H9 (cell line): ENCODE measurements at regions not wholly inside any gene's neighbourhood (a gene's known extent, or its start where the extent isn't known, plus 50 kb on each side); places are given as distances from the start of the nearest gene placed in this dataset.

Experiments
- DNase-seq: peaks from one replicate; pipeline ENCODE4 v3.0.0-alpha.2; 2017
- H2AFZ ChIP-seq: one replicate; pipeline ENCODE4 v1.6.1; 2013; ENCODE audit warnings: mild to moderate bottlenecking, low read length, control low read depth, moderate library complexity
- H2AK5ac ChIP-seq: 2 replicates; pipeline ENCODE4 v1.6.1; 2013; ENCODE audit warnings: low read length, control low read depth, mixed read lengths; ENCODE audit not compliant: insufficient read length
- H2BK120ac ChIP-seq: one replicate; pipeline ENCODE4 v1.6.1; 2013; ENCODE audit warnings: low read depth, mild to moderate bottlenecking, low read length, control low read depth, inconsistent platforms; ENCODE audit not compliant: poor library complexity, severe bottlenecking
- H2BK12ac ChIP-seq: 2 replicates; pipeline ENCODE4 v1.6.1; 2013; ENCODE audit warnings: low read length, control low read depth, mixed read lengths, low read depth; ENCODE audit not compliant: insufficient read length
- H2BK15ac ChIP-seq: 2 replicates; pipeline ENCODE4 v1.6.1; 2013; ENCODE audit warnings: low read depth, low read length, control low read depth
- H2BK20ac ChIP-seq: one replicate; pipeline ENCODE4 v1.6.1; 2013; ENCODE audit warnings: low read depth, mild to moderate bottlenecking, low read length, control low read depth, inconsistent platforms; ENCODE audit not compliant: poor library complexity, severe bottlenecking
- H2BK5ac ChIP-seq: 2 replicates; pipeline ENCODE4 v1.6.1; 2013; ENCODE audit warnings: low read length, control low read depth, mixed read lengths; ENCODE audit not compliant: insufficient read length
- H3K14ac ChIP-seq: 2 replicates; pipeline ENCODE4 v1.6.1; 2013; ENCODE audit warnings: low read length, control low read depth; ENCODE audit not compliant: insufficient read depth
- H3K18ac ChIP-seq: 2 replicates; pipeline ENCODE4 v1.6.1; 2013; ENCODE audit warnings: low read depth, mild to moderate bottlenecking, mixed read lengths, low read length, control low read depth; ENCODE audit not compliant: insufficient read length
- H3K23ac ChIP-seq: 2 replicates; pipeline ENCODE4 v1.6.1; 2013; ENCODE audit warnings: low read length, control low read depth, mixed read lengths, low read depth; ENCODE audit not compliant: insufficient read length
- H3K23me2 ChIP-seq: 2 replicates; pipeline ENCODE4 v1.6.1; 2013; ENCODE audit warnings: low read depth, mild to moderate bottlenecking, mixed read lengths, low read length, control low read depth; ENCODE audit not compliant: insufficient read length, poor library complexity, severe bottlenecking
- H3K27ac ChIP-seq: 2 replicates; pipeline ENCODE4 v1.5.1; 2013; ENCODE audit warnings: low read length, control low read depth, mixed read lengths, low read depth; ENCODE audit not compliant: insufficient read length
- H3K27me3 ChIP-seq: 2 replicates; pipeline ENCODE4 v1.6.1; 2013; ENCODE audit warnings: low read length, control low read depth, inconsistent platforms; ENCODE audit not compliant: insufficient read depth
- H3K4ac ChIP-seq: 2 replicates; pipeline ENCODE4 v1.6.1; 2013; ENCODE audit warnings: low read depth, mild to moderate bottlenecking, control low read depth, inconsistent platforms, low read length, moderate library complexity
- H3K4me1 ChIP-seq: 2 replicates; pipeline ENCODE4 v1.6.1; 2013; ENCODE audit warnings: low read length, control low read depth, inconsistent platforms; ENCODE audit not compliant: insufficient read depth
- H3K4me2 ChIP-seq: 2 replicates; pipeline ENCODE4 v1.6.1; 2013; ENCODE audit warnings: low read length, control low read depth, mixed read lengths; ENCODE audit not compliant: insufficient read length, insufficient read depth
- H3K56ac ChIP-seq: 2 replicates; pipeline ENCODE4 v1.6.1; 2013; ENCODE audit warnings: low read depth, mild to moderate bottlenecking, mixed read lengths, low read length, control low read depth; ENCODE audit not compliant: insufficient read length
- H3K79me1 ChIP-seq: 2 replicates; pipeline ENCODE4 v1.6.1; 2013; ENCODE audit warnings: low read depth, mild to moderate bottlenecking, moderate library complexity, low read length, control low read depth, inconsistent platforms; ENCODE audit not compliant: insufficient read depth, poor library complexity, severe bottlenecking
- H3K79me2 ChIP-seq: 2 replicates; pipeline ENCODE4 v1.6.1; 2013; ENCODE audit warnings: low read length, control low read depth, inconsistent platforms; ENCODE audit not compliant: insufficient read depth
- H3K9ac ChIP-seq: 2 replicates; pipeline ENCODE4 v1.6.1; 2013; ENCODE audit warnings: low read length, control low read depth, mixed read lengths; ENCODE audit not compliant: insufficient read length; ENCODE audit errors: extremely low read depth
- H3K9me3 ChIP-seq: one replicate; pipeline ENCODE4 v1.6.1; 2013; ENCODE audit warnings: low read depth, low read length, inconsistent platforms; ENCODE audit not compliant: control insufficient read depth
- H3T11ph ChIP-seq: one replicate; pipeline ENCODE4 v1.6.1; 2013; ENCODE audit warnings: mild to moderate bottlenecking, low read length, control low read depth, inconsistent platforms
- H4K20me1 ChIP-seq: one replicate; pipeline ENCODE4 v1.6.1; 2013; ENCODE audit not compliant: control insufficient read depth, insufficient read length, insufficient read depth
- H4K5ac ChIP-seq: 2 replicates; pipeline ENCODE4 v1.6.1; 2013; ENCODE audit warnings: low read depth, mild to moderate bottlenecking, mixed read lengths, low read length, control low read depth; ENCODE audit not compliant: insufficient read length
- H4K8ac ChIP-seq: replicated peaks from 2 replicates; pipeline ENCODE4 v1.6.1; 2013; ENCODE audit warnings: low read length, control low read depth, mixed read lengths, low read depth; ENCODE audit not compliant: insufficient read length
- H4K91ac ChIP-seq: 2 replicates; pipeline ENCODE4 v1.6.1; 2013; ENCODE audit warnings: low read depth, mild to moderate bottlenecking, moderate library complexity, mixed read lengths, low read length, control low read depth; ENCODE audit not compliant: insufficient read length
- H3K27ac Mint-ChIP-seq, 3 experiments: 2 replicates in 2 of 3; 3 replicates in 1 of 3; pipeline ENCODE4 v1.8.0; 2020 to 2021; ENCODE audit warnings: mixed read lengths in 3 of 3, mild to moderate bottlenecking in 1 of 3, moderate library complexity in 1 of 3
- H3K27me3 Mint-ChIP-seq: 2 replicates; pipeline ENCODE4 v1.8.0; 2021; ENCODE audit warnings: low read depth, mild to moderate bottlenecking, moderate library complexity, mixed read lengths
- H3K36me3 Mint-ChIP-seq, 3 experiments: 2 replicates in 2 of 3; 3 replicates in 1 of 3; pipeline ENCODE4 v1.8.0; 2020 to 2021; ENCODE audit warnings: low read depth in 3 of 3, mixed read lengths in 3 of 3; ENCODE audit not compliant: insufficient read depth in 1 of 3
- H3K4me1 Mint-ChIP-seq, 2 experiments: 2 replicates each; pipeline ENCODE4 v1.8.0; 2020; ENCODE audit warnings: mixed read lengths in 2 of 2
- H3K4me3 Mint-ChIP-seq, 2 experiments: 2 replicates in 1 of 2; 3 replicates in 1 of 2; pipeline ENCODE4 v1.8.0; 2020 to 2021; ENCODE audit warnings: mild to moderate bottlenecking in 2 of 2, mixed read lengths in 2 of 2, moderate library complexity in 1 of 2
- H3K9me3 Mint-ChIP-seq, 2 experiments: 2 replicates in 1 of 2; 3 replicates in 1 of 2; pipeline ENCODE4 v1.8.0; 2020; ENCODE audit warnings: mild to moderate bottlenecking in 2 of 2, mixed read lengths in 2 of 2, moderate library complexity in 1 of 2
- CTCF ChIP-seq: fragments of 200-600 bp; sonication (generic); conservative IDR thresholded peaks from 3 replicates; pipeline ENCODE4 v1.8.0; 2021; ENCODE audit warnings: antibody characterized with exemption, mild to moderate bottlenecking
- WGBS: extraction: QIAGEN DNeasy Blood & Tissue Kit; methylation state at CpG from one replicate; pipeline ENCODE4 v1.1.7; 2013; ENCODE audit warnings: missing lambda C conversion rate, low lambda C conversion rate, mixed read lengths; ENCODE audit not compliant: insufficient read length; ENCODE audit errors: extremely low coverage; 5-methylcytosine and 5-hydroxymethylcytosine counted together

DNA sequence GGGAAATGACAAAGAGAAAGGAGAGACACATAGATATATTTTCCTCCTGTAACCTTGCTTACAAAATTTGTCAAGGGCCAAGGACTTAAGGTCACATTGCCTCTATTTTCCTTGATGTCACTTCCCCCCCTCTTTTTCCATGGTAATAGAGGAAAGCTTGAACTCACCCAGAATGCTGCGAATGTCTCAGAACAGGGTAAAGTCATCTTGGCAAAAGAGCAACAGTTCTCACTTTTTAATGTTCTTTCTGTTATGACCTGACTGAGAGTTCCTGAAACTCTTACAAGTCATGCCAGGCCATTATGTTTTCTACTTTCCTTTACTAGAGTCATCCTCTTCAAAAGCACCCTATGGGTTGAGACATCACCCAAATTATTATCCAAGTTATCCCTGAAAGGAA is 50.7 kb upstream of the PRDM5 start:
- H3K4me2 ChIP-seq = no peak overlapping the region
- H3K79me2 ChIP-seq = no peaks in the 10 kb centered on the region
- H3K18ac ChIP-seq = no peak overlapping the region
- H3K79me1 ChIP-seq = no peaks in the 10 kb centered on the region
- no peak overlapping the region for H2BK15ac ChIP-seq
- Mint-ChIP-seq H3K27me3 (no peaks in the 10 kb centered on the region), H3K27ac (no peak overlapping the region), H3K4me3 (no peak overlapping the region), H3K36me3 (peaks cover 0 to 4% (median 0%) of the 10 kb centered on the region in 3 experiments; a peak in 1 of 7 replicates), H3K4me1 (no peaks in the 10 kb centered on the region), H3K9me3 (no peaks in the 10 kb centered on the region; a peak in 1 of 5 replicates)
- no peak overlapping the region for H3K23ac ChIP-seq
- no peak overlapping the region for H2BK120ac ChIP-seq
- no peak overlapping the region for H3K4ac ChIP-seq
- H3K4me1 ChIP-seq = no peaks in the 10 kb centered on the region
- H3K9ac ChIP-seq = no peak overlapping the region
- no peak overlapping the region for H3T11ph ChIP-seq
- no peaks in the 10 kb centered on the region for H3K9me3 ChIP-seq
- TF ChIP-seq CTCF = no peak
- WGBS = no CpG with 5 or more reads among the region's 1 CpG
- H2AK5ac ChIP-seq = no peak overlapping the region
- no peak for DNase-seq
- H2BK20ac ChIP-seq = no peak overlapping the region
- H3K27ac ChIP-seq = no peak overlapping the region
- no peak overlapping the region for H2BK12ac ChIP-seq
- no peaks in the 10 kb centered on the region for H4K20me1 ChIP-seq
- H2AFZ ChIP-seq = no peak overlapping the region
- no peaks in the 10 kb centered on the region for H3K23me2 ChIP-seq
- no peak overlapping the region for H4K5ac ChIP-seq
- H3K14ac ChIP-seq = no peak overlapping the region
- no peak overlapping the region for H4K91ac ChIP-seq
- no peaks in the 10 kb centered on the region for H3K27me3 ChIP-seq
- H3K56ac ChIP-seq = no peak overlapping the region
- no peak overlapping the region for H2BK5ac ChIP-seq
- no peak overlapping the region for H4K8ac ChIP-seq
